Activated T-helper 1 cell treated with anti-CD3 and anti-CD28 coated beads, Interleukin-12 subunit alpha, Interleukin-12 subunit beta, Interleukin-2, Interleukin-4 antibody, amounts not matched to agents 30 ng/mL and 10 ng/mL and 1 ng/mL, durations not matched to agents 14 hours and 24 hours and 36 hours (primary cell): ENCODE measurements at regions not wholly inside any gene's neighbourhood (a gene's known extent, or its start where the extent isn't known, plus 50 kb on each side); places are given as distances from the start of the nearest gene placed in this dataset.

Source experiments
- DNase-seq: peaks from one replicate; pipeline ENCODE4 v3.0.0; 2021; ENCODE audit warnings: low spot score
- H3K27ac Mint-ChIP-seq: one replicate; pipeline ENCODE4 v1.8.0; 2021; ENCODE audit warnings: mild to moderate bottlenecking, mixed read lengths
- H3K27me3 Mint-ChIP-seq: one replicate; pipeline ENCODE4 v1.8.0; 2022; ENCODE audit warnings: mild to moderate bottlenecking, moderate library complexity, mixed read lengths; ENCODE audit not compliant: insufficient read depth
- H3K36me3 Mint-ChIP-seq: one replicate; pipeline ENCODE4 v1.8.0; 2021; ENCODE audit warnings: low read depth, mixed read lengths
- H3K4me1 Mint-ChIP-seq: one replicate; pipeline ENCODE4 v1.8.0; 2021; ENCODE audit warnings: low read depth, mixed read lengths
- H3K4me3 Mint-ChIP-seq: one replicate; pipeline ENCODE4 v1.8.0; 2021; ENCODE audit warnings: mild to moderate bottlenecking, moderate library complexity, mixed read lengths
- H3K9me3 Mint-ChIP-seq: one replicate; pipeline ENCODE4 v1.8.0; 2021; ENCODE audit warnings: mixed read lengths
- intact Hi-C: fragments of 100-400 bp; cut with micrococcal nuclease; formaldehyde crosslinking; loops from one replicate; pipeline ENCODE4 v1.15.1; 2024

DNA sequence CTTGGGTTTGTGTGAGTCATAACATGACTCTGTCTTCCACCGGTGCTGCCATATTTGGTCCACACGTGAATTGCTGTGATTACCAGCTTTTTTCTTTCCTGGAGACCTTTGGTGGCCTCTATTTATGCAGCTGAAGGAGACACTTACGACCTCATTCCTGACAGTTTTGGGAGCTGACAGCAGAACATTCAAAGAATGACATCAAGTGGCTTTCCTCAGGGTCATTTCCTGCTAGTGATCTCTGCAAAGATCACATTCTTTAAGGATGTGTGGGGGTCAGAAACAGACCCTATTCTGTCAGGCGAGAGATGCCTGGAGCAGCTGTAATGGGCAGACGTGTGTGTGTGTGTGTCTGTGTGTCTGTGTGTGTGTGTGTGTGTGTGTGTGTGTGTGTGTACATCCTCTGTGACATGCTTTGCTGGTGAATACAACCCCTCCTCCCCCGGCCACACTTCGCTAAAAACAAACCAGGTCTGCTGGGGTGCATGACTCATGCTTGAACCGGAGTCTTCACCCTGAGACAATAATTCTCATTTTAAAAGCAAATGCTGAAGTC is 115.6 kb downstream of the TMEM170B start:
- DNase-seq: peak; percentile 52
- intact Hi-C loops: no loop called here
- Mint-ChIP-seq H3K36me3 (no peaks in the 10 kb centered on the region), H3K4me1 (peaks cover 20% of the 10 kb centered on the region), H3K4me3 (no peak overlapping the region), H3K9me3 (no peaks in the 10 kb centered on the region), H3K27ac (peak overlapping the region; percentile 45), H3K27me3 (peaks cover 2% of the 10 kb centered on the region)

DNA sequence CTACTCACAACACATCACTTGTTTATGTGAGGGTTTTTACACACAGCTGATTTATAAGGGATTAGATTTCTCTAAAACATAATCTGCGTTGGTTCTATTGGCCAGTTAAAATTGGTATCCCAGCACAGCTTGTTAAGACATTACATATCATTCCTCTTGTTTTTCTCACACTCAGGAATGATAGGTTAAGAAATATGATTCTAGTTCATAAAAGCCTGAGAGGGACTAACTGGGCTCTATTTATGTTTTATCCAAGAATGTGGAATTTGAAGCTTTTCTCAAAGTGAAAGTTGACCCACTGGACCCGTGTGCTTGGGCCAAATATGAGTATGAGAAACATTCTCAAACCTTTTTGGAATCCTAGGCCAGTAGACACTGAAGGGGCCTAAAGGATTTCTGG is 117.3 kb downstream of the TMEM170B start:
- DNase-seq: no peak
- H3K27ac Mint-ChIP-seq: no peak overlapping the region
- H3K27me3 Mint-ChIP-seq: no peaks in the 10 kb centered on the region
- H3K9me3 Mint-ChIP-seq: no peaks in the 10 kb centered on the region
- no peak overlapping the region for H3K4me3 Mint-ChIP-seq
- peaks cover 20% of the 10 kb centered on the region for H3K4me1 Mint-ChIP-seq
- intact Hi-C loops: loop anchor here (1.0 to 5.0 kb wide), 10 partner anchors 130 to 1240 kb away; no protein-coding TSS in a partner anchor
- no peaks in the 10 kb centered on the region for H3K36me3 Mint-ChIP-seq

DNA sequence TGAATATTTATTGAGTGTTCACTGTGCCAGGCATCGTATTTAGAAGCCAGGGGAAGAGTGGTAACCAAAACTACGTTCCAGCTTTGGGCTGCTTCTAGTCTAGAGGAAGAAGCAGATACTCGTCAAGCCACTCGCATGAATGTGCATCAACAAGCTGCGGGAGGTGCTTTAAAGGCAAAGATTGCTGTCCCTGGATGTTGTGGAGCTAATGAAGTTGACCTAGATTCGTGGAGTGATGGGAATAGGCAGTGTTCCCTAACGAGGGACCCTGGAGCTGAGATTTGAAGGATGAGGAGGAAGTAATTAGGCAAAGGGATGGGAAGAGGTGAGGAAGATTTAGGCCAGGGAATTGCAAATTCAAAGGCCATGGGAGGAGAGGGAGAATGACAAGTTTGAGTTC is 118.9 kb downstream of the TMEM170B start:
- Mint-ChIP-seq H3K27me3 (no peaks in the 10 kb centered on the region), H3K36me3 (no peaks in the 10 kb centered on the region), H3K4me3 (no peak overlapping the region), H3K27ac (no peak overlapping the region), H3K4me1 (peaks cover 20% of the 10 kb centered on the region), H3K9me3 (no peaks in the 10 kb centered on the region)
- intact Hi-C loops: loop anchor here (5.0 kb wide), 2 partner anchors 256 to 506 kb away; no protein-coding TSS in a partner anchor
- no peak for DNase-seq

DNA sequence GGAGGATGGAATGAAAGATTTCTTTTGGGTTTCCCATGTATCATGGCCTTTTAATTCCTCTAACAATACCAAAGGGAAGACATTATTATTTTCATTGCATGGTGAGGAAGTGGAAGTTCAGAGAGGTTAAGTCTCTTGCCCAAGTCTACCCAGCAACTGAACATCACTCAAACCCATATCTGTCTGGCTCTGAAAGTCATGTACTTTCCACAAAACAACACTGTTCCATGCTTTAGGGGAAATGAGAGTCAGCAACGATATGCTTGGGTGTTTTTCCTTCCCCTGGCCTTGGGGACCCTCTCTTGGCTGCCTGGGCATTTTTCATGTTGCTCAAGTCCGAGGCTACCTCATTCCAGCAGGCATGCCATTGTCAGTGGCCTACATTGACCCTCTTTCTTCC is 118.8 kb downstream of the ADTRP start:
- peaks cover 7% of the 10 kb centered on the region for H3K4me1 Mint-ChIP-seq
- peaks cover 2% of the 10 kb centered on the region for H3K27me3 Mint-ChIP-seq
- DNase-seq: no peak
- peaks cover 11% of the 10 kb centered on the region for H3K9me3 Mint-ChIP-seq
- peaks cover 2% of the 10 kb centered on the region for H3K36me3 Mint-ChIP-seq
- intact Hi-C loops: loop anchor here (5.0 kb wide), 2 partner anchors 253 to 503 kb away; no protein-coding TSS in a partner anchor
- no peak overlapping the region for H3K27ac Mint-ChIP-seq
- no peak overlapping the region for H3K4me3 Mint-ChIP-seq

DNA sequence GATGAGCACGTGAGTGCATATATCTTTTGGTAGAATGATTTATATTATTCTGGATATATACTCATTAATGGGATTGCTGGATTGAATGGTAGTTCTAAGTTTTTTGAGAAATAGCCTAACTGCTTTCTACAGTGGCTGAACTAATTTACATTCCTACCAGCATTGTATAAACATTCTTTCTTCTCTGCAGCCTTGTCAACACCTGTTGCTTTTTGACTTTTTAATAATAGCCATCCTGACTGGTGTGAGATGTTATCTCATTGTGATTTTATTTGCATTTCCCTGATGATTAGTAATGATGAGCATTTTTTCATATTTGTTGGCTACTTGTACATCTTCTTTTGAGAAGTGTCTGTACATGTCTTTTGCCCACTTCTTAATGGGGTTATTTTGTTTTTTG is 116.3 kb downstream of the ADTRP start:
- H3K27ac Mint-ChIP-seq: no peak overlapping the region

DNA sequence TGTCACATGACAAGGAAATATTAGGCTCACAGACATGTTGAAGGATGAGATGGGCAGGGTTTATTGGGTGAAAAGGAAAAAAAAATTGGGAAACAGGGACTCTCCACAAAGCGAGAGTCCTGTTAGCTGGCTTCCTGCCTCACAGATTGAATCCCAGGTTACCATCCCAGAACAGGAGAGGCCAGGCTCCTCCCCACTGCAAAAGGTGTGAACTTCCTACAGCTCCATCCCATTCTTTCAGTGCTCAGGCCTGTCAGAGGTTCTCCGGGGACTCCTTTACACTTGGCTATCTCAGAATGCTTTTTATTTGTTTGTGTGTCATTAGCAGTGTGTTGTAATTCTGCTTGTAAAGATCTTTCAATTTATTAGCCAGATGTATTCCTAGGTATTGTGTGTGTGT is 115.1 kb downstream of the ADTRP start:
- H3K27ac Mint-ChIP-seq: no peak overlapping the region
- H3K9me3 Mint-ChIP-seq: peaks cover 11% of the 10 kb centered on the region
- peaks cover 12% of the 10 kb centered on the region for H3K4me1 Mint-ChIP-seq
- intact Hi-C loops: no loop called here
- H3K36me3 Mint-ChIP-seq: peaks cover 2% of the 10 kb centered on the region
- peaks cover 2% of the 10 kb centered on the region for H3K27me3 Mint-ChIP-seq
- H3K4me3 Mint-ChIP-seq: no peak overlapping the region
- no peak for DNase-seq

More for the DNA sequence above, 116.3 kb downstream of the ADTRP start:
- Mint-ChIP-seq H3K4me3 (no peak overlapping the region), H3K4me1 (peaks cover 12% of the 10 kb centered on the region), H3K27me3 (peaks cover 2% of the 10 kb centered on the region), H3K9me3 (peaks cover 11% of the 10 kb centered on the region), H3K36me3 (peaks cover 2% of the 10 kb centered on the region)
- intact Hi-C loops: no loop called here
- no peak for DNase-seq
